Natural killer cell (primary cell): ENCODE measurements at regions not wholly inside any gene's neighbourhood (a gene's known extent, or its start where the extent isn't known, plus 50 kb on each side); places are given as distances from the start of the nearest gene placed in this dataset.

ENCODE experiments used
- ATAC-seq, 3 donors: fragments of 150-1000 bp in 2 of 3; fragments of 200-7000 bp in 1 of 3; cut with Tn5 transposase; 1 replicate in 1 of 3; 2 replicates in 2 of 3; pipeline ENCODE4 v1.10.0; 2021; ENCODE audit warnings: mild to moderate bottlenecking in 2 of 3, moderate library complexity in 2 of 3
- DNase-seq, 2 donors: peaks; one replicate each; pipeline versions ENCODE4 v3.0.0 to v3.0.0-alpha.2; 2013 to 2021; ENCODE audit warnings: mixed read lengths in 1 of 2
- H3K27ac ChIP-seq: one replicate; pipeline ENCODE4 v1.5.1; 2013; ENCODE audit warnings: mild to moderate bottlenecking, low read length
- H3K27me3 ChIP-seq: one replicate; pipeline ENCODE4 v1.6.1; 2013; ENCODE audit warnings: low read length; ENCODE audit not compliant: control insufficient read depth, insufficient read depth
- H3K36me3 ChIP-seq: one replicate; pipeline ENCODE4 v1.6.1; 2013; ENCODE audit warnings: low read length; ENCODE audit not compliant: control insufficient read depth, insufficient read depth
- H3K4me1 ChIP-seq: one replicate; pipeline ENCODE4 v1.6.1; 2013; ENCODE audit warnings: low read length; ENCODE audit not compliant: control insufficient read depth, insufficient read depth
- H3K4me3 ChIP-seq: one replicate; pipeline ENCODE4 v1.5.1; 2013; ENCODE audit warnings: low read length
- H3K9me3 ChIP-seq: one replicate; pipeline ENCODE4 v1.6.1; 2013; ENCODE audit warnings: low read length; ENCODE audit not compliant: control insufficient read depth, insufficient read depth
- H3K27ac Mint-ChIP-seq, 2 donors: one replicate each; pipeline ENCODE4 v1.8.0; 2022; ENCODE audit warnings: mild to moderate bottlenecking in 2 of 2, mixed read lengths in 2 of 2, moderate library complexity in 1 of 2
- H3K27me3 Mint-ChIP-seq, 2 donors: one replicate each; pipeline ENCODE4 v1.8.0; 2022; ENCODE audit warnings: low read depth in 2 of 2, mixed read lengths in 2 of 2
- H3K36me3 Mint-ChIP-seq: one replicate; pipeline ENCODE4 v1.8.0; 2022; ENCODE audit warnings: mixed read lengths
- H3K4me1 Mint-ChIP-seq, 2 donors: one replicate each; pipeline ENCODE4 v1.8.0; 2022; ENCODE audit warnings: mixed read lengths in 2 of 2
- H3K4me3 Mint-ChIP-seq: one replicate; pipeline ENCODE4 v1.8.0; 2022; ENCODE audit warnings: mild to moderate bottlenecking, moderate library complexity, mixed read lengths
- H3K9me3 Mint-ChIP-seq, 2 donors: one replicate each; pipeline ENCODE4 v1.8.0; 2022; ENCODE audit warnings: mixed read lengths in 2 of 2
- WGBS: methylation state at CpG from one replicate; pipeline ENCODE4 v1.1.7; 2013; ENCODE audit warnings: missing lambda C conversion rate; ENCODE audit not compliant: insufficient coverage; 5-methylcytosine and 5-hydroxymethylcytosine counted together
- intact Hi-C: fragments of 100-400 bp; cut with micrococcal nuclease; formaldehyde crosslinking; loops from one replicate; pipeline ENCODE4 v1.14.2; 2022
- TF ChIP-seq, protein P1 (sequence below): fragments of 200-600 bp; IDR thresholded peaks from one replicate; pipeline ENCODE4 v1.8.0; 2022; ENCODE audit warnings: antibody characterized with exemption

GRCh38 chr7:89500084-89500483 is 654.2 kb upstream of the STEAP1 start:
- Mint-ChIP-seq H3K27me3 (no peaks in the 10 kb centered on the region), H3K27ac (no peak overlapping the region)
- 18% methylated on average over 1 of the region's 2 CpGs for WGBS

DNA sequence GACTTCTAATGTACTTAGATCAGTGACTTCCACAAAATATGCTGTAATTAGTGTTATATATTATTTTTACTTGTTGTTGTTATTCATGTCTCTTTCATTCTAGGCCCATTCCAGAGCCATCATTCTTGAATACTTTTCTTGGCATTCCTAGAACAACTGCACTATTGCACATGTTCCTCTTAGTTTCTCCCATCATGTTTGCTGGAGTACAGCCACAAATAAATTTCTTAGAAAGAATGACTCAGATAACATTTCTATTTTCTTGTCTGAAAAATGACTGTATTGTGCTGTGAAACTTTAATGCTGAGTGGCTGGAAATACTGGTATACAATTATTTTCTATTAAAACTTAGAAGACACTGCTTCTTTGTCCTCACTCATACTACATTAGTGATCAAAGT is 651.0 kb upstream of the STEAP1 start:
- no peaks in the 10 kb centered on the region for H3K36me3 Mint-ChIP-seq
- H3K27ac Mint-ChIP-seq, result no peak overlapping the region
- Histone ChIP-seq H3K27me3 (no peaks in the 10 kb centered on the region), H3K36me3 (no peaks in the 10 kb centered on the region), H3K9me3 (no peaks in the 10 kb centered on the region), H3K4me3 (no peak overlapping the region), H3K4me1 (no peaks in the 10 kb centered on the region), H3K27ac (no peak overlapping the region)
- H3K4me1 Mint-ChIP-seq, result no peaks in the 10 kb centered on the region
- intact Hi-C loops, result no loop called here
- TF ChIP-seq, protein P1, sequence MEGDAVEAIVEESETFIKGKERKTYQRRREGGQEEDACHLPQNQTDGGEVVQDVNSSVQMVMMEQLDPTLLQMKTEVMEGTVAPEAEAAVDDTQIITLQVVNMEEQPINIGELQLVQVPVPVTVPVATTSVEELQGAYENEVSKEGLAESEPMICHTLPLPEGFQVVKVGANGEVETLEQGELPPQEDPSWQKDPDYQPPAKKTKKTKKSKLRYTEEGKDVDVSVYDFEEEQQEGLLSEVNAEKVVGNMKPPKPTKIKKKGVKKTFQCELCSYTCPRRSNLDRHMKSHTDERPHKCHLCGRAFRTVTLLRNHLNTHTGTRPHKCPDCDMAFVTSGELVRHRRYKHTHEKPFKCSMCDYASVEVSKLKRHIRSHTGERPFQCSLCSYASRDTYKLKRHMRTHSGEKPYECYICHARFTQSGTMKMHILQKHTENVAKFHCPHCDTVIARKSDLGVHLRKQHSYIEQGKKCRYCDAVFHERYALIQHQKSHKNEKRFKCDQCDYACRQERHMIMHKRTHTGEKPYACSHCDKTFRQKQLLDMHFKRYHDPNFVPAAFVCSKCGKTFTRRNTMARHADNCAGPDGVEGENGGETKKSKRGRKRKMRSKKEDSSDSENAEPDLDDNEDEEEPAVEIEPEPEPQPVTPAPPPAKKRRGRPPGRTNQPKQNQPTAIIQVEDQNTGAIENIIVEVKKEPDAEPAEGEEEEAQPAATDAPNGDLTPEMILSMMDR, result no peak
- DNase-seq, result no peak
- H3K27me3 Mint-ChIP-seq, result no peaks in the 10 kb centered on the region
- H3K9me3 Mint-ChIP-seq, result peaks cover 0 to 3% of the 10 kb centered on the region in 2 donors
- ATAC-seq, result no peak
- no peak overlapping the region for H3K4me3 Mint-ChIP-seq

More at GRCh38 chr7:89500084-89500483, 654.2 kb upstream of the STEAP1 start:
- ATAC-seq (no peak), DNase-seq (no peak)
- H3K36me3 Mint-ChIP-seq, result no peaks in the 10 kb centered on the region
- no peaks in the 10 kb centered on the region for H3K4me1 Mint-ChIP-seq
- TF ChIP-seq, protein P1, result no peak
- Histone ChIP-seq H3K9me3 (no peaks in the 10 kb centered on the region), H3K4me3 (no peak overlapping the region), H3K36me3 (no peaks in the 10 kb centered on the region), H3K27ac (no peak overlapping the region), H3K4me1 (no peaks in the 10 kb centered on the region), H3K27me3 (no peaks in the 10 kb centered on the region)
- peaks cover 3 to 5% of the 10 kb centered on the region in 2 donors for H3K9me3 Mint-ChIP-seq
- H3K4me3 Mint-ChIP-seq, result no peak overlapping the region
- intact Hi-C loops, result no loop called here

- Histone ChIP-seq H3K9me3 (no peaks in the 10 kb centered on the region), H3K27me3 (no peaks in the 10 kb centered on the region), H3K36me3 (no peaks in the 10 kb centered on the region), H3K27ac (no peak overlapping the region), H3K4me1 (no peaks in the 10 kb centered on the region), H3K4me3 (no peak overlapping the region)
- DNase-seq (no peak), ATAC-seq (no peak)
- H3K27me3 Mint-ChIP-seq, result no peaks in the 10 kb centered on the region
- no peaks in the 10 kb centered on the region for H3K4me1 Mint-ChIP-seq
- H3K27ac Mint-ChIP-seq, result no peak overlapping the region
- WGBS, result 79% methylated on average over 2 of the region's 3 CpGs
- no peaks in the 10 kb centered on the region for H3K36me3 Mint-ChIP-seq
- TF ChIP-seq, protein P1, result no peak
- no peak overlapping the region for H3K4me3 Mint-ChIP-seq
- peaks cover 4 to 7% of the 10 kb centered on the region in 2 donors for H3K9me3 Mint-ChIP-seq
- intact Hi-C loops, result no loop called here
Measured at GRCh38 chr7:89507034-89507433, 647.2 kb upstream of the STEAP1 start.

DNA sequence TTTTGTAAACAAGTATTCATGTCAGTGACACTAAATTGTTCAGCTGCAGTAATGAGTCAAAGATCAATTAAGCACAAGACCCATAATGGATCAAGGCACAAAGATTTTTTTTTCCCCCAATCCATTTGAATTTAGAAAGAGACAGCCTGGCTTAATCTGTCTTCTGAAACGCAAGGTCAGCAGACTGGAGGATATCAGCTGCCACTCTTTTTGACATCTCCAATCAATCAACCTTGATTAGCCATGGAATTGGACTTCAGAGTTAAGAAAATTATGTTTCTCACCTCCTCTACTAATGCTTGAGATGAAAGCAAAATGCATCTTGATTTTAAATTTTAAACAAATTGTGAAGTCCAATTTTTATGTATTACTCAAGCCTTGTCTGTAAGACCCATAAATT is 642.4 kb upstream of the STEAP1 start:
- Histone ChIP-seq H3K4me1 (no peaks in the 10 kb centered on the region), H3K4me3 (no peak overlapping the region), H3K36me3 (no peaks in the 10 kb centered on the region), H3K27ac (no peak overlapping the region), H3K27me3 (no peaks in the 10 kb centered on the region), H3K9me3 (no peaks in the 10 kb centered on the region)
- no peak for DNase-seq
- no peaks in the 10 kb centered on the region for H3K27me3 Mint-ChIP-seq
- WGBS, result 100% methylated on average over 1 of the region's 1 CpG
- intact Hi-C loops, result no loop called here
- no peak overlapping the region for H3K27ac Mint-ChIP-seq
- TF ChIP-seq, protein P1, result no peak
- H3K36me3 Mint-ChIP-seq, result peaks cover 10% of the 10 kb centered on the region
- no peak overlapping the region for H3K4me3 Mint-ChIP-seq
- H3K4me1 Mint-ChIP-seq, result no peaks in the 10 kb centered on the region
- no peak for ATAC-seq
- peaks cover 11 to 14% of the 10 kb centered on the region in 2 donors for H3K9me3 Mint-ChIP-seq
